ENCODE measurements at regions not wholly inside any gene's neighbourhood (a gene's known extent, or its start where the extent isn't known, plus 50 kb on each side); places are given as distances from the start of the nearest gene placed in this dataset.

- DNase-seq (ENCODE audit: low spot score), result no peak
These were observed 318.8 kb downstream of the PIK3R1 start for GRCh38 chr5:68534131-68534940.

DNA sequence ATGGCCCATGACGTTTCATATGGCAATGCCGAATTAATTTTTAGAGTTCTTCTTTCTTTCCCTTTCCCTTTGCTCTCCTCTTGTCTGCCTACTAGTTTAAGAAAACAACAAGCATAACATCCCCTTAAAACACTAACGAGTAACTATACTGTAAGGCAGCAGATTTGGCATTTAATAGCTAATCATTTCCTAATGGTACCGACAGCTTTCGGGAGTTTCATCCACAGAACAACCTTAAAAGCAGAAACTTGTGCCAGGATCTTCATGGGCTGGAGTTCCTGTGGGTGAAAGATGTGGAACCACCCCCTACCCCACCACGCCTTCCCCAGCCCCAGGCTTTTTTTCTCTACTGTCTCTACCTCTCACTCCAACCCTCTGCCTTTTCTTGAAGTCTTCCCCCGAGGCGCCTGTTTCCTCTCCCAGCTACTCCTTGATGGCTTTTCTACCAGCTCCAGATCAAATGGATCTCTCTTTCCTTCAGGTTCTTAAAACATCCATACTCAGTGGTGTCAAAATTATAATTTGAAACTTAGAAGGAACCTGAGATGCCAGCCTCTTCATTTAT lies 319.5 kb downstream of the PIK3R1 start:
- DNase-seq (ENCODE audit: low spot score), result no peak

- DNase-seq (ENCODE audit: low spot score), result no peak
These were observed 323.4 kb downstream of the PIK3R1 start for GRCh38 chr5:68538814-68539420.

DNA sequence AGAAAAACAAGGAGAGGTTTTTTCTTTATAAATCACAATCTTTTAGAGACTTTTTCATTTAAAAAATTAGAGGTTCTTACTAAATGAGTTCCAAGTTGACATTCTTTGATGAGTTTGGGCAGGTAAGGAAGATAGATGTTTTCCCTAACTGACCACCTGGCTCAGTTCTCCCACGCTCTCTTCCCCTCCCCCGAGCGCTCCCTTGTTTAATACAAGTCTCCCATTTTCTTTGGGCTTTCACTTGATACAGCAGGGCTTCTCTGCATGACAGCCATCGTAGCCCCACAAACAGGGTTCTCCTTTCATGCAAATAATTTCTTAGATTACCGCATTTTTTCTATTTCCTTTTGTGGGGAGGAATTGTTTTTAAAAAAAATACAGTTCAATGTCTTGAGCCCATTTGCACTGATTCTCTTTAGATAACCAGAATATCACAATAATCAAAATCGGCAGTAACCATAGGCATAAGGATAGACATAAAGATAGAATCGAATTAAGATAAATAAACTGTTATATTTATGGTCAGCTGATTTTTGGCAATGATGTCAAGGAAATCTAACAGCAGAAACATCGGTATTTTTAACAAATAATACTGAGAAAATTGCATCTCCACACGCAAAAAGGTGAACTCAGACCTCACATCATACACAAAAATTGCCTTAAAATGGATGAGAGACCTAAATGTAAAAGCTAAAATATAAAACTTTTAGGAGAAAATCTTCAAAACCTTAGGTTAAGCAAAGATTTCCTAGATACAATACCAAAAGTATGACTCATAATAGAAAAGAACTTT lies 325.4 kb downstream of the PIK3R1 start:
- no peak for DNase-seq (ENCODE audit: low spot score)

- DNase-seq (ENCODE audit: low spot score), result no peak
These were observed 326.7 kb downstream of the PIK3R1 start for GRCh38 chr5:68542207-68542606.

DNA sequence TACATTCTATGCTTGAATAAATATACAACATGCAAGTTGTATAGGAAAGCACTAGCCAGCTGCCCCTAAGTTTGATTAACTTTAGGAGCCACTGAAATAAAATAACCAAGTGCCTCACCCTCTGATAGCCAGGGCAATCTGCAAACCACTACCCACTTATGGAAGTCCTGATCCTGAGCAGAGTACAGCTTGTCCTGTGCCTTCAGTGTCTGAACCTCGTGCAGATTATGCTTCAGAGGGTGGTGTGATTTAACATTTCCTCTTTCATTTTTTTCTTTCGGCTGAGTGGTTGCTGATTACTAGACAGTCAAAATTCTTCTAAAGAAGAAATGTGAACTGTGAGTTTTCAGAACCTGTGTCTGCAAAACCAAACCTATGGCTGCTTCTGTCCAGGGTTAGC lies 327.7 kb downstream of the PIK3R1 start:
- DNase-seq (ENCODE audit: low spot score), result no peak

DNA sequence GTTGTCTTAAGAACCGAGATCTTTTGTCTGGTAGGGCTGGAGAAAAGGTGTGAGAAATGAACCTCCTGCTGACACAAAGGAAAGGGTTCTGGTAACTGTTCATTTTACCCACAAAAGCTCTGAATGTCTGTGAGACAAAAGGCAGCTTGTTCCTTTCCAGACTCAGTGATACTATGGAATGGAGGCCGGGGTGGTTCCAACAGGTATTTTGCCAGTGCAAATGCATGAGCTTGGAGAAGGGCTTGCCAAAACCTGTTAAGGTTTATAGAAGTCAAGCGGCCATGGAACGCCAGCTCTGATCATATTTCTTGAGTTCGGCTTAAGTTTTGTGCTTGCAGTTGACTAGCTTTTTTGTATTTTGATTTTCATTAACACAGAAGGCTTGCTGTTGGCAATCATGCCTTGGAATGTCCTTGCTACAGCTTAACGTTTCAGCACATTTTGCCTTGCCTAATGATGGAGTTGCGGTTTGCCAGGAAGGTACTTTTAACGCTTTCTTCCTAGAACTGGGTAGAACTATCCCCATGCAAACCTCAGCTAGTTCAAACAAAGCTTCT lies 328.6 kb downstream of the PIK3R1 start:
- DNase-seq (ENCODE audit: low spot score), result no peak

DNA sequence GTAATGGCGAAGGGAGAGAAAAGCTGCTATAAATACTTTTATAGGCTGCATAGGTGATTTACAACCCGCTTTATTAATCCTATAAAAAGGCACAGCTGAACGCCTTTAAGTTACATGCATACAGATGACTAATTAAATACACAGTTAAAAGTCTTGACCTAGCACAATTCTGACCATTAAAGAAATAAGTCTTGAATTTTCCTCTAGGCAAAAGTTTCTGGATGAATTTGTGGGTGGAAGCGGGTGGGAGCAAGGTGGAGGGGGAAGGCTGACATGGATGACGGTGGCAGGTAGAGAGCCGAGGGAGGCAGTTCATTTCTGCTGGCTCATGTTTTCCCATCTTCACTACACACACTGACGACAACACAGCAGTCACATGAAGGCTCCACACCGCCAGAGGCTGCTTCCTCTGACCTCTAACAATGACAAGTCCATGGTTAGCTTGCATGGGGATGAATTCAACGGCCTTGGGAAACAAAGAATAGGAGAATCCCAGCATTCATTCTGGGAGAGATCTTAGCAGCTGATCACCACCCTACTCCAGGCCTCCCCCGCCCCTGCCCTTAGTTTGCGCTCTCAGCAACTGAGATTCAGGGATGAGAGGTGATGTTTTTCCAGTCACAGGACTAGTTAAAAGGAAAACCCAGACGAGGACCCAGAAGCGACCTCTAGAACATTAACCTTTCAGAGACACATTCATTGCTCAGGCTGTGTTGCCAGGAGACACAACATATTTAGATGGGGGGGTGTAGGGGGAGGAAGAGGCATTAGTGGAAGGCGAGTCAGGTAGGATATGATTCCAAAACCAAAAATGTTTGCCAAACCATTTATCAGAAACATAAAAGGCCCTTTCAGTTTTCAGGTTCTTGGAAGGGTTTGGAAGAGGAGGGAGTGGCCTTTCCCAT lies 329.3 kb downstream of the PIK3R1 start:
- no peak for DNase-seq (ENCODE audit: low spot score)

DNA sequence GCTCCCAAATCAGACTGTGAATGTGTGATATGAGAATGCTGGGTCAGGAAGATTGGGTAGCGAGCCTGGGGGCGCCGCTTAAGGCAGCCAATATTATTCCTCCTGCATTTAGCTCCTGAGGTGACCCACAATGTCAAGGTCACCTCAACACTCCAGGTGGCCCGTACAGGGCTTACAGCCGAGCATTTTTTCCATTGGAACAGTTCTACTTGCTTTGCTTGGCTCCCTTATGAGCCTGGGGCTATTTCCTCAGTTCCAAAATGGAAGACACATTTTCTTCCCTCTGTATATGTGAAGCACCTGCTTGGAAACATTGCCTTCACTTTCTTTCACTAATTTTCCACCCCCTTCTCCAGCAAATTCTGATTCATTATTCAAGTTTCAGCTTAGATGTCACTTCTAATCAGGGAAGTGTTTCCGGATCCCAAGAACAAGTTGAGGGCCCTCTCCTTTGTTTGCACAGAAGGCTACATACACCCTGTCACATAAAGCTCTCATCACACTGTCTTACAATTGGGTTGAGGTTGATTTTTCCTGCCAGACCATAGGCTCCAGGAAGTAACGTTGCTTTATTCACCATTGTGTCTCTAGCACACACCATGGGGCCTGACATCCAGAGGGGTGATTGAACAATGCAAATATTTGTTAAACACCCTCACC lies 330.2 kb downstream of the PIK3R1 start:
- DNase-seq (ENCODE audit: low spot score), result no peak

GRCh38 chr5:68547056-68547455 lies 331.5 kb downstream of the PIK3R1 start:
- no peak for DNase-seq (ENCODE audit: low spot score)

GRCh38 chr5:68547622-68548021 lies 332.1 kb downstream of the PIK3R1 start:
- no peak for DNase-seq (ENCODE audit: low spot score)

DNA sequence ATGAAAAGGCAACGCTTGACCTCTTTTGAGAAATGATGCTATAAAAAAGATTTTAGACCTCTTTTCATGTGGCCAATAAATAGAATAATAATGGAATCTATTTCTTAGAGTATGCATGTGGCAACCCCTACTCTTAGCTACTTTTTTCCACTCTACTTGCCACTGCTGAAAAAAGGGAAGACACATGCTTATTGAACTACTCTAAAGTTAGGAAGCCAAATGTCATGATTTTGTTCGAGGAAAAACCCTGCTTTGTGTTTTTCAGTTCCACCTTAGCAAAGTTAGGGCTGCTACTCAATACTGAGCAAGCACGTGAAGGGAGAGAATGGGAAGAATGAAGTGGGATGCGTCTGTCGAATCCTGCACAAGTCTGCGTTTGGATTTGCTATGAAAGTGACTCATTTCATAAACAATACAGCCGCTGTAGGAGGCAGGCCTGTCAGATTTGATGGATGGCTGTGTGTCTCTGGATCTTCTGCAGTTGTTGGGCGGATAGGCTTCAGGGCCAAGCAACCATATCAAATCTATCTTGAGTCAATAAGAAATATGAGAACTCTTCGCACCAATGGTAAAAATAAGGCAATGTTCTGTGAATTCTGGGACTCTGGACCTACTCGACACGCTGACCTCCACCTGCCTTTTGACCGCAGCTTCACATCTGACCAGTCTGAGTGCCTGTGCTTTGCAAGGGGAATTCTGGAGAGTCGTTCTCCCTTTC lies 333.6 kb downstream of the PIK3R1 start:
- DNase-seq (ENCODE audit: low spot score), result no peak

DNA sequence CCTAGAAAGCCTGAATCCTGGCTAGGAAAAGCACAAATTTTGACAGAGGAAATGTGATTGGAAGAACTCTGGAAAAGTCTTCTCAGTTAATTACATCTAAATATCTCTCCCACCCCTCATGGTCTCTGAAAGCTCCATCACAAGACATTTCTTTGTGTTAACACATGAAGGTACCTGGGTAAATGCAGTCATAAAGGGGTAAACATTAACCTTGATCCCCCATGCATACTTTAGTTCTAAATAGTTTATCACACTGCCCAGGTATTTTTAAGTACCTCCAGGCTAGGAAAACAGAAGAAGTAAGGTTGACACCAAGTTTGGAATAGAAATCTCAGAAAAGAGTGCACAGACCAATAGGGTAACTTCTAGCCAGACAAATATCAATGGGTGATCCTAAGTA lies 334.5 kb downstream of the PIK3R1 start:
- DNase-seq (ENCODE audit: low spot score), result no peak

- no peak for DNase-seq (ENCODE audit: low spot score)
These were observed 335.9 kb downstream of the PIK3R1 start for GRCh38 chr5:68551436-68551835.

DNA sequence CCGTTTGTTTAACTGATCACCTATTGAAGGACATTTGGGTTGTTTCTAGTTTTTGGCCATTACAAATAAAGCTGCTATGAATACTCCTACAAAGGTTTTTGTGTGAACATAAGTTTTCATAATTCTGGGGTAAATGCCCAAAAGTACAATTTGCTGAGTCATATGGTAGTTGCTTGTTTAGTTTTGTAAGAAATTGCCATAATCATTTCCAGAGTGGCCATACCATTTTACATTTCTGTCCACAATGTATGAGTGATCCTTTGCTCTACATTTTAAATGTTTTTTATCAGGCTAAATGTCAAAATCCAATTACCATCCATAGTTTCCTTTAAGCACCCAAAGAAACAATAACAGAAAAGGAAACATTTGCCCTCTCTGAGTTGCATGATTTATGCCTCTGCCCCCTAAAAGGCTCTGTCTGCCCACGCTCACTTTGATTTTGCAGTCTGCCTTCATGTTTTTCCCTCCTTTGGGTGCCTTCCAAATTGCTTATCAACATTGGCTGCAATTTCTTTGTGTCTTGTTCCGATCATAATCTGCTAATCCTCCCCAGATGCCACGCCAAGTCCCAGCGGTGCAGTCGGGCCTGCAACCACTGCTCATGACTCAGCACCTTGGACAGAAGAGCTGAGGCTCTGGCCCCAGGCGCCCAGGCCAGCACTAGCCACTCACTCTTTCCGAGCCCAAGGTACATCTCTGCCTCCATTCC lies 339.2 kb downstream of the PIK3R1 start:
- DNase-seq (ENCODE audit: low spot score), result no peak

DNA sequence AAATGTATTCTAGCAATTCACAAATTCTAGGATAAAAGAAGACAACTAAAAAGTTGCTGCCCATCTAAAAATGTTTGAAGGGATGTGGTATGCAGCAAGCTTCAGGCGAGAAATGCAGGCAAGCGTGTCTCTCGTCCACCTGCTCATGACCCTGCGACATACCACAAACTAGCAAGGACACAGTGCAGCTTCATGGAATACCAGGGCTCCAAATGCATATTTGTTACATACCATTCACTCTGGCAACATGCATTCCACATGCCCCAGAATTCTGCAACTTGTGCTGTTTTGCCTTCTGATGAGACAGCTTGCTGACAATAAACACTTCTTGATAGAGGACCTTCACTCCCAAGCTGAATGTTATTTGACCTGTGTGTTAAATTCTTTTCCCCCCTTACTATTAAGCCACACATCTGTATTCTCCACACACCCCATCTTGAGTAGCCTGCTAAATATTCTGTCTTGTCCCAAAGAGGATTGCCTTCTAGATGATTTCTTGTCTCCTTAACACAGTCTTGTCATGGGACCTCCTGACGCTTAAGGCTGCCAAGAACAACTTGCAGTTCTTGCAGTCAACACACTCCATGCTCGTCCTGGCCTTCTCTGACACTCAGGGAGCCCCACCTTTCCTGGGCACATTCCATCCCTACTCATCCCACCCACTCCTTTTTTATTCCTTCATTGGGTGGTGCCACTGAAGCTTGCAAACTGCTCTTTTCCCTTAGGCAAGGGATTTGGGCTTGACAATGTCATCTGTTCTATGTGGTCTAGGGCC lies 340.5 kb downstream of the PIK3R1 start:
- DNase-seq (ENCODE audit: low spot score), result no peak

DNA sequence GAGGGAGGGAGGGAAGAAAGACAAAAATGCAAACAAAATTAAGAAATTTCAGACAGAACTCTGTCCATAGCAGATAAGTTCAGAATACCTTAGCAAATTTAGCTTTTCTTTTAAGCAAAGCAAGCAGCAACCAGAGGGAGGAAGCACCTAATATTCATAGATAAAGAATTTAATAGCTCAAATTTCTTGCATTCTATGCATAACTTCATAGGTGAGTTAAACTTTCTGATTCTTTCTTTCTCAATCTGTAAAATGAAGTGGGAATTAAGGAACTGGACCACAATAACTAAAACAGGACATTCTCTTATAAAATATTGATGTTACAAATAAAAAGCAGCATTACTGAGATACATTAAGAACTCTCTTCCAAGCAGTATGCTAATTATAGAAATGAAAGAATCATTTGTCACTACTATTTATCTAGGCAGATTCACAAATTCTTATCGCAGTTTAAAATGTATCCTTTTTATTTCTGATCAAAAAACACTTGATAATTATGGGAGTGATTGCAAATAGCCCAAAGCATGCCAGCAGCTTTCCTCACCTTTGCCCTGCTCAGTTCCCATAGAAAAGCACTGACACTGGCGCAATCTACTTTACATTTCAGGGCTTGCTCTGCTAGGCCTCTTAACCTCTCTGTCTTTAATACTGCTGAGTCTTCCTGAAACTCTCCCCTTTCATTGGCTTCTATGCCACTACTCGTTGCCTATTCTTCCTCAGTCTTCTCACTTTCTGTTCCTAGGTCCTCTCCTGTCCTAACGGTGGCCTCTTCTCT lies 341.8 kb downstream of the PIK3R1 start:
- no peak for DNase-seq (ENCODE audit: low spot score)

DNA sequence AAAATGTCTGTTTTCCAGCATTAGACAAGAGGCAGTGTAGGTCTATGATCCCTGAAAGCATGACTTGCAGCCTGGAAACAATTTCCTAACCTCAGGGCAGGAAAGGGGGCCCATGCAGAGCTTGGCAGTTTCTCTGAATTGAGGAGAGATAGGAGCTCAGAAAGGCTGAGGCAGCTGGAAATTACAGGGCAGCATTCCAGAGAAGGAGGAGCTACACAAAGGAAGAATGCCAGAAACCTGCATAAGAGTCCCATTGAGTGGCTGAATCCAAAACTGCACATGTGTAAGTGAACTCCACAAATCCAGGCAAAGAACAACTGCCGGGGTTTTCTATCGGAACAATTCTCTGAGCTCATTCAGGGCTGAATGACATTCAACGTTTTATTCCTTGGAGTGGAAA lies 346.8 kb downstream of the PIK3R1 start:
- DNase-seq (ENCODE audit: low spot score), result no peak

All from activated CD4-positive, alpha-beta T cell treated with anti-CD3 and anti-CD28 coated beads, Interleukin-2, Interleukin-4, amounts not matched to agents 100 ng/mL and 50 ng/mL, durations not matched to agents 16 hours and 8 hours (primary cell).